Activated T-helper 9 cell treated with anti-CD3 and anti-CD28 coated beads, Interleukin-2, amount 50 U/mL, for 16 hours (primary cell): ENCODE measurements at regions not wholly inside any gene's neighbourhood (a gene's known extent, or its start where the extent isn't known, plus 50 kb on each side); places are given as distances from the start of the nearest gene placed in this dataset.
"Not testable (repeated sequence)": the region's sequence is repeated elsewhere in the genome, so short reads cannot be mapped to it uniquely, and the experiment has no call there.

Experiments used
- DNase-seq: peaks from one replicate; pipeline ENCODE4 v3.0.0-alpha.2; 2020; ENCODE audit warnings: low read depth

DNA sequence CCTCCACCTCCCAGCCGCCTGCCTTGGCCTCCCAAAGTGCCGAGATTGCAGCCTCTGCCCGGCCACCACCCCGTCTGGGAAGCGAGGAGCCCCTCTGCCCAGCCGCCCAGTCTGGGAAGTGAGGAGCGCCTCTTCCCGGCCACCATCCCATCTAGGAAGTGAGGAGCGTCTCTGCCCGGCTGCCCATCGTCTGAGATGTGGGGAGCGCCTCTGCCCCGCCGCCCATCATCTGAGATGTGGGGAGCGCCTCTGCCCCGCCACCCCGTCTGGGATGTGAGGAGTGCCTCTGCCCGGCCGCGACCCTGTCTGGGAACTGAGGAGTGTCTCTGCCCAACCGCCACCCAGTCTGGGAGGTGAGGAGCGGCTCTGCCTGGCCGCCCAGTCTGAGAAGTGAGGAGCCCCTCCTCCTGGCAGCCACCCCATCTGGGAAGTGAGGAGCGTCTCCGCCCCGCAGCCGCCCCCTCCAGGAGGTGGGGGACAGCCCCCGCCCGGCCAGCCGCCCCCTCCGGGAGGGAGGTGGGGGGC is 296.3 kb downstream of the HNRNPD start:
- DNase-seq = not testable (repeated sequence)

DNA sequence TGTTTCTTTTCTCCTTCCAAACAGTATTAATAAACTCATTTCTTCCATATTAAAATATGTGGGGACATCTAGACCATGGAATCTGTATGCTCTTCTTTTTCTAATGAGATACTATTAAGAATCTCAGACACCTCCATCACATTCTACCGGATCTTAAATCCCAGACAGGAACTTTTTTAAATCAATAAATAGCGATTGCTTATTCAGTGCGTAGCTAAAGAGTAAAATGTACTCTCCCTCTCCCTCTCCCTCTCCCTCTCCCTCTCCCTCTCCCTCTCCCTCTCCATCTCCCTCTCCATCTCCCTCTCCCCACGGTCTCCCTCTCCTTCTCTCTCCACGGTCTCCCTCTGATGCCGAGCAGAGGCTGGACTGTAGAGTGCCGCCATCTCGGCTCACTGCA is 297.0 kb downstream of the HNRNPD start:
- DNase-seq = no peak

DNA sequence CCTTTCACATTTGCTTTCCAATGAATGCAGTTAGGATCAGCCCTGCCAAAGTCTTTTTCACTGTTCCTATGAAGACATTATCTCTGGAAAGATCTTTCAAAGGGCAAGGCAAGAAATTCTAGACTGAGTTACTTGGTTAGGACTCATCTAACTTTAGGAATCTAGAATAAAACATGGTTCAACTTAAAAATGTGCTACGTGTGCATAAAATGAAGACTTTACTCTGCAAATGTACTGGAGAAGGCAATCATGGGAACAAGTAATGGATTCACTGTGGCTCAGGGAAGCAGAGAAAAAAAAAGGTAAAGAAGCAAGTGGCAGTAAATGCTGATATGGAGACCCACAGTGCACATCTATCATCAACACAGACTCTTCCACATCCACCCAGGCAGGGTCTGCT is 297.4 kb downstream of the HNRNPD start:
- no peak for DNase-seq

DNA sequence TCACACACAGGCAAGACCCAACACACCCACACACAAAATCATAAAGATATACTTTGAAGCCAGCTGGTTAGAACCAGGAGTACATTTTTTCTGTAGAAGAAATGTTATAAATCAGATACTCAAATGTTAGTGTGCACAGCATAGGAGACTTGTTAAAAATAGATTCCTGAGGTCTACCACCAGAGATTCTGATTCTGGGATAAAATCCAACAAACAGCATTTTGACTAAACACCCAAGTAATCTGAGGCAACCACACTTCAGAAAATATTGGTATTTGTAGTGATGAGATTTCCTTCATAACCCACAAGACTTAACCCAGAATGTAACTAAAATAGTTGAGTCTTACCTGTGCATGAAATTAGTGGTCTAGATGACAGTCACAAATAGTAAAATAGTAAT is 301.8 kb downstream of the HNRNPD start:
- DNase-seq = no peak

DNA sequence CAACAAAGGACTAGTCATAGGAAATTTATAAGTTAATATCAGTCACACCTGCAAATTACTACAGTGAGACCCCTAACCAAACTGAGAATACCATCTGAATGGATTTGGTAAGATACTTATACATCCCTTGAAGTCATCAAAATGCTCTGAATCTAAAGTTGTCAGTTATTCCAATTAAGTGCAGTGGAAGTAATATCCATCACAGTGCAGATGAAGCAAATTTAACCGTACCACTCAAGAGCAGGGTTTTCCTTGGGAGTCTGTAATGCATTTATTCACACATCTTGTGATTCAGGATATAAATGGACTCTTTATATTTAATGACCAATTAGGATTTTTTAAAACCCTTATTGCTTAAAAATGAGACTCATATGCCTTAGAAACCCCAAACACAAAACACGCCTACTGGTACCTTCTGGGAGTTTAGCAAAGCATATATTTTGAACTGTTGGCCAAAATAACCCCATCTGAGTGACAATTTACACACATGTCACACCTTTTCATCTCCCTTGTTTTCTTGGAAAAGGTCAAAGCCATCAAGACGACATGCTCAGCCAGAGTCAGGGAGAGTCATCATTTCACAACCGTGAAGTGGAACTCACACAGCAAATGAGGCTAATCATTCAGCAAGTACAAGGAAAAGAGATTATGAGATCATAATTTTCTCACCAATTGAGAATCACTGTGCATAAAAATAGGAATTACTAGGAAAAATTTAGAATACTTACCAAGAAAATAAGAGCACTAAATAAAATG is 303.7 kb downstream of the HNRNPD start:
- DNase-seq = no peak

DNA sequence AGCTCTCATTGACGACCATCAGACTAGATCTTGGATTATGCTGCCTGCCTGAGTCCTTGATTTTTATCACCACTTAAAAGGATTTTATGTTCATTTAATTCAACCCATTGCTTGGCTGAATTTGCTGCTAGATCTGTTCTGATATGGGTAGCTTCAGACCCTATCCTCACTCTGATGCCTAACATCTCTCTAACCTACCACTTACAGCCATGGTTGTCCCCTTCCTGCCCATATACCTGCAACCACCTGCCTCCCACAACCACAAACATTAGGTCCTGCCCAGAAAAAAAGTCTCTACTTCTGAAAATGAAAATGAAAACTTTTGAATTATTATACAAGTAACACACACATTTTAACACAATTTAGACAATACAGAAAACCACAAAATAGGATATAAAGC is 310.8 kb downstream of the HNRNPD start:
- DNase-seq = no peak

DNA sequence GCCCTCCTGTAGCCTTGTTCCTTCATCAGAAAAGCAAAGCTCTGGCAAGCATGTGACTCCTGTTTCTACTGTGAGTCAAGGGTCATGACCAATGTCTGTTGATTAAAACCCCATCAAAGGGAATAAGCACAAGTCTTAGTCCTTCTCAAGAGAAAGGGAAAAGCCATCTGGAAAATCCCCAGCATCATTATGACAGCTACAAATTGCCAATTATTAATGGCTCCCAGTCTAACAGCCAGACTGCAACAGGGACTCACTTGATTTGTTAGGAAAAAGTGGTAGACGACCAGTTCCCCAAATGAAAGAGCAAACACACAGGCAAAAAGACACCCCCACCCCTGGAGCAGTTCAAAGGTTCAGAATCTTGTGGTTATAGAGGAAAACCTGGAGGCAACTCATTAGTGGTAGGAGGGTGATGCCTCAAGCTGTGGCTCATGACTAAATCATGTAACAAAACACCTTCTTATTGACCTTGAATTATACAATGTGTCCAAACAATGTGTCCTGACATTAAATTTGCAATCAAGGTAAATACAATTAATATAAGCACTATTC is 315.7 kb downstream of the HNRNPD start:
- no peak for DNase-seq

DNA sequence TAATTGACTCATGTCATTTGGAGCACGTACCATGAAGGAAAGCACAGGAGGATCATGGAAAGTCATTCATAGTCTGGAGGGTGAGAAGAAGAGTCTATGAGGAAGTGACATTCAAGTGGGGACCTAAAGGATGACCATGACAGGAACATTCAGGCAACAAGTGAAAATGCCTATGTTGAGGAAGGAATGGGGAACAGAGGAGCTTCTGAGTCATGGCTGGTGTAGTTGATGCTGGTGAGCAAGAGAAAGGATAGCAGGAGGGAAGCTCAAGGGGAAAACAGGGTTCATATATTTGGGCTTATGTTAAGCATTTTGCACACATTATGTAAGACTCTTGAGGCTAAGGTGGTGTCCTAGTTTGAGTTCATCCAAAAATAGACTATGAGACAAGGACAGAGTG is 318.6 kb downstream of the HNRNPD start:
- DNase-seq = no peak

DNA sequence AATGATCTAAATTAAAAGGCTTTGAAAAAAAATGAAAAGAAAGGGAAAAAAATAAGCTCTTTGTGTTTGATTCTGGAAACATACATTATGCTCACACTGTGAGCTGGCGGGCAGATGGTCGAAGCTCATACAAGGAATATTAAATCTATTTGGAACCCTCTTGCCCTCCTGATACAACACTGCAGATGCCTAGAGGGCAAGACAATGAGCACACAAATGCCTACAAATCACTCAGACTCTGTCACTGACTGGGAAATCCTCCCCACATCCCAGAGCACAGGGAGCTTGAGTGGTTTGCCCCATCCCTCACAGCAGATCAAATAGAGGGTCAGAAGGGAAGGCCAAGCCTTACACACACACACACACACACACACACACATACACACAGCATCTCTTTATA is 320.4 kb downstream of the HNRNPD start:
- DNase-seq = no peak

DNA sequence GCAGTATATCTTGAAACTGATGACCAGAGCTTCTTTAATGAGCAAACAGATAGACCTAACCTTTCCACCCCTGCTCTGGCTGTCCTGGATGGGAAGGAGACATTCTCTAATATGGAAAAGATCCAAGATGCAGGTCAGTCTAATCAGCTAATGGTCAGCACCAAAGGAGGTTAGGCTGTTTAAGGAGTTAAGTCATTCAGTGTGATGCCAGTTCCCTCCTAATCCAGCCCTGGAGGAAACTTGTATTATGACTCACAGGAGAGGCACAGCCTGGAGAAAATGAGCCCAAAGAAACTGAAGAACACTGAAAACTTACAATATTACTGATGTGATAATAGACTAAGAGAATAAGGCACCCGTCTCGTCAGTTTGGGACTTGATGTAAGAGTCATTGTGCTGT is 323.0 kb downstream of the HNRNPD start:
- no peak for DNase-seq

DNA sequence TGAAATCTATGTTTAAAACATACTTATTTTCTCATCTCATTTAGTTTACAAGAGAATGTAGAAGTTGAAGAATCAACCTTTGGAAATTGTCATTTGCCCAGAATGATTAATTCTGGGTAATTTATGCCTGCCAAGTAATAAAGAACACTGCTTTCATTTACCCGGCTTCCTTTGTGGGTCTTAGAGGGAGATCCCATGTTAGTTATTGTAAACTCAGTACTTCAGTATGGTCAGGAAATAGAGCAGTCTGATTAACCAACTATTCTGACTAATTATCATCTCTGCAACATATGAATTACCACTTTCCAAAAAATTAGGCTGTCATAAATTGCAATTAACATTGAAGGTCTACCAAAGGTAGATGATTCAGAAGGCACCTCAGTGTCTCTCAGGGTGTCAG is 324.5 kb downstream of the HNRNPD start:
- DNase-seq = no peak

DNA sequence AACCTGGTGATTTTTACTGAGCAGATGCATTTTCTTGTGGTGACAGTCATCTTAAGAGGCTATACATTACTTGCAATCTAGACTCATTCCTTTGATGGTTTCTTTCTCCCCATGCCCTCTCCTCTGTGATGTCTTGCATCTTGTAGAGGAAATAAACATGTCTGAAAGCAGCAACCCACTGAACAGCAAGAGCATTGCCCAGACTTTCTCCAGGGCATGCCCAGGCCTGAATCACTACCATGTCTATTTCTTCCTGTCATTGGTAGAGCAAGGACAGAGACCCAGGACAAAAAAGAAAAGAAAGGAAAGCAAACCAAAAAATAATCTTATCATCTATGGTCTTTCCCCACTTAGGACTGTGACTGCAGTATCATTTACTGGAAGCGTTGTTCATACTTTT is 326.1 kb downstream of the HNRNPD start:
- DNase-seq = no peak

DNA sequence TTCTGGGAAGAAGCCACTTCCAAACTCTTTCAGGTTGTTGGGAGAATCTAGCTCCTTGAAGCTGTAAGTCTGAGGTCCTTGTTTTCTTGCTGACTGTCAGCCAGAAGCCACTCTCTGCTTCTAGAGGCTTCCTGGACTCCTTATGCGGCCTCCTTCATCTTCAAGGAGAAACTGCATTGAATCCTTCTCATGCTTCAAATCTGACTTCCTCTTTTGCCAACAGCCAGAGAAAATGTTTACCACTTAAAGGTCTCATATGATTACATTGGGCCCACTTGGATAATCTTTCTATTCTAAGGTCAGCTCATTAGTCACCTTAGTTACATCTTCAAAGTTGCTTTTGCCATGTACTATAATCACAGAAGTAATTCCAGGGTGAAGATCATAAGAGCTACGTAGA is 327.0 kb downstream of the HNRNPD start:
- DNase-seq = no peak

DNA sequence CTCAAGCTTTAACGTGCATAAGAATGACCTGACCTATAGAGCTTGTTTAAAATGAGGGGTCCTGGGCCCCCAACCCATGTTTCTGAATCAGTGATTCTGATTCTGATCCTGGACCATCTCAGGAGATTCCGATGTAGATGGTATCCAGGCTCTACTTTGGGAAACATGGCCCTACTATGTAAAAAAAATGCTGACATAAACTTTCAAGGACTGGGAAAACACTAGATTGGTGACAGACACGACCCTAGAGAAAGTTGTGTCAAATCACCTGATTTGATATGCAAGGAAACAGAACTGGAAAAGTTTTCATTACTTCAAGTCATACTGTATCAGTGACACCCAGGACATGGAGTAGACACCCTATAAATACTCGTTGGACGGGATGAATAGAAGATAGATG is 328.5 kb downstream of the HNRNPD start:
- no peak for DNase-seq

DNA sequence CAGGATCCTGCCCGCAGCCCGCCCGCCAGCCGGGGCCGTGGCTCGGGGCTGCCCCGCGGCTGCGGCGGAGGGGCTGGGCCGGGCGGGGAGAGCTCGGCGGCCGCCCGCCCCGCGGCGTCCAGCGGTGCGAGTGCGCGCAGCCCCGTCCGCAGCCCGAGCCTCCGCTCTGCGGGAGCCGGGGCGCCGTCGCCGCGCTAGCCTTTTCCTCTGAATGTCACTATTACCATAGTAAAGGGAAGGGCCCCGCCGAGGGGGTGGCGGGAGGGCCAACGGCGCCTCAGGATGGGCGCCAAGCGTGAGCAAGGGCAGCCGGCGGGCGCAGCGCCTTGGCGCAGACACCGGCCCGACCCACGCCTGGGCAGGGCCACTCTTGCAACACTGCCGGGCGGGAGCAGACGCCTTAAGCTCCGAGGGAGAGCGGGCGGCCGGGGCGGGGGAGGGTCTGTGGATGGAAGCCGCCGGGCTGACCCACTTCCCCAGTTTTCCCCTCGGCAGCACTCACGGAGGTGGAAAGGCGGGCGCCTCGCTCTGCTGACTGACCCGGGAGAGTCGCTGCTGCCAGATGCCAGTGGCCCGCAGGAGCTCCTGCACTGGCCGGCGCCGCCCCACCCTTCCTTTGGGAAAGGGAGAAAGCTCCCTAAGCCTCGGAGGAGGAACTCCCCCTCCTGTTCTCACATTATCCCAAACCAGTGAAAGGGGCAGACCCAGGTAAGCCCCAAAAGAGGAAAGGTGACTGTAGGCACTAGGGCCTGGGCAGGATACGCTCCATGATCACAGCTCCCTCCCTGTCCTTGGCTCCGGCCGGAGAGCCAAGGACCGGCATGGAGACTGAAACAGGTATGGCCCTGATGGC is 329.4 kb downstream of the HNRNPD start:
- DNase-seq = no peak

DNA sequence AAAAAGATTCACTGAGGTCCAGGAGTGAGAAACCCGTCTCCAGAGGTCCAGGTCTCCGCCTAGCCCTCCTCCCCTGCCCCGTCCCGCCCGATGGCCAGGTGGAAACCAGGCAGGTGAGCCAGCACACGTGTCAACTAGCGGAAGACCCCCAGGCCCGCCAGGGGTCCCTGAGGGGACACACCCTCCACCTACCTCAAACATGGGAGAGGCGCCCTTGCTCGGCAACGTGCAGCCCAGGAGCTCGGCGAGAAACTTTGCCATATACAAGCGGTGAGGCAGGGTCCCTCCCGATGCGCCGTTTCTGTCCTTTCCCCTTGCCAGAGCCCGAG is 330.0 kb downstream of the HNRNPD start:
- no peak for DNase-seq

DNA sequence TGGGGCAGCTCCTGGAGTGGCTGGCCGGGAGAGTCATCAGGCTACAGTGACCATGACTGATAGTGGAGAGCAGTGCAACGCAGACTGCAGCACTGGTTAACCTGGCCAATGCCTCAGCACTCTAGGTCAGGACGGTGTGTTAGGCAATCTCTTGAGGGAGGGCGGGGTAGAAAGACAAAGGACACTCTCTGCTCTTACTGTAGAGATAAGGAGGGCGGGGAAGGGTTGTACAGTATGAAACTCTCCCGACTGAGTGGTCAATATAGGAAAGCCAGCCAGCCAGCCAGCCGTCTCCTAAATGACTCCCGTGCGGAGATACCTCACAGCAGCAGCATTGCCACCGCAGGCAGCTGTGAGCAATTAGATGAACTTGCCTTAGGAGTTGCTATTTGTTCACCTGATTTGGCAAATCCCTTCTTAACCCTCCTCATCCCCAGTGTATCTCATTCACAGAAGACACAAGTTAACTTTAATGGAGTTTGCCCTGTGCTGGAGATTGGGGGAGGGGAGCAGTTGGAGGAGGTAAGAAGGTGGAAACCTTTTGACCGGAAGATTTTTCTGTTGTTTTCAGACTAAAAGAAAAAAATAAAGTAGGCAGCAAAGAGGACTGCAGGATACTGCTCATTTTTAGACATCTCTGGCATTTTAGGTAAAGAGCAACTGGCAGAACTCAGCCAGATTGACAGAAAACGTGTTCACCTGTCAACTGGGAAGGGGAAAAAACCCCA is 330.5 kb downstream of the HNRNPD start:
- DNase-seq = no peak

DNA sequence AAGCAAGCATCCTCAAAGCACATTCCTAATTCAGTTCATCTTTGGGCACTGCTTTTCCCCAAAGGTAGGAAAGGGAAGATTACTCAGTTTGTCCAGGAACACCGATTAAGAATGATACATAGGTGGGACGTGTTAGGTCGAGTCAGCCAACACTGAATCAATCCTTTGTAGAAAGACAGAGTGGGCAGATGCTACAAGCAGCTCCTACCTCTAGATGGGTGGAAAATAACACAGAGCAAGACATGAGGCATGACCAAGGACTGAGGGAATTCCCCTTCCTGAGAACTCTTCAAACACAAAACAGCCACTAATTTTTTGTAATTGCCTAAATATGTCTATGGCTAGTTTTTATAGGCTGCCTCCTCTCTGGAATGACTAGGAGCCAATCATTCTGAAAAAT is 331.7 kb downstream of the HNRNPD start:
- no peak for DNase-seq

DNA sequence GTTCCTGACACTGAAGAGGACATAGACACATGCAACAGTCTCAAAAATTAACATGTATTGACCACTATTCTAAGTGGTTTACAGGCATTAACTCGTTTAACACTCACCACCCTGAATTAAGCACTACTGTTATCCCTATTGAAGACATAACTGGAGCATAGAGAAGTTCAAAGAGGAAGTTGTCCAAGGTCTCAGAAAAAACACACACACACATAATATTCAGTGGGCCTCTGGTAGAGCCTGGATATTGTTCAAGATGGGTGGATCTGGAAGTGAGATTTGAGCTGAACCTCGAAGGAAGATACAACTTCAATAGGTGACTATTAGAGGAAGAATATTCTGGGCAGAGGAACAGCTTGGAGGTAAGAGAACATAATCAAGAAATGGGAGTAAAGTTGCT is 334.9 kb downstream of the HNRNPD start:
- no peak for DNase-seq

DNA sequence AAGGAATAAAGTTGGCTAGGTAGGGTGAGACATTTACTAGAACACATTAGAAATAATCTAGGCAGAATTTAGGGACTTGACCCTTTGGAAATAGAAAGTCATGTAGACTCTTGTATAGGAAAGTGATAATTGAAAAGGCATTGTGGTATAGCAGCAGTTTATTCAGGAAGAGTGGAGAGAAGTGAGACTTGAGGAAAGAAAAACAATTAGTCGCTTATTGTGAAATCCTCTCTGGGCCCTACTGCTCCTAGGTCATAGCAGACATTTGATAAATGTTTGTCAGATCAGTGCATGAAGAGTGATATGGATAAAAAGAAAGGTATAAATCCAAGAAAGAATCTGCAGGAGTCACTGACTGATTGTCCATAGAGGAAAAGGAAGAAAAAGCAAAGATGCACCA is 337.6 kb downstream of the HNRNPD start:
- DNase-seq = no peak

DNA sequence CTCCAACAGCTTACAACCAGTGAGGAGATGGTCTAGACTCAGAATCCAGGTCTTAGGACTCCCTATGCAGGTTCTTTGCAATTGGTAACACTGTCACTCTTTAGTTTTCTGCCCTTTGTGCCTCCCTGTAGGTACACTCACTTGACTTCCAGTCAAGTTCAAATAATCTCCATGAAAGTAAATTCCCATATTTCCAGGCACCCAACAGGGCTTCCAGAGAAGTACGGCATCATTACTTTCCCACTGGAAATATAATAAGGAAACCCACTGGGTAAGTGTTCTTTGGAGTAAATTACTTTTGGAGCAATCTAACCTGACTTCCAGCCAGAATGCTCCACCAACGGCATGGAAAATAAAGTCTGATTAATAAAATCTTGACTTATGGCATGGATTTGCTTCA is 338.9 kb downstream of the HNRNPD start:
- no peak for DNase-seq

DNA sequence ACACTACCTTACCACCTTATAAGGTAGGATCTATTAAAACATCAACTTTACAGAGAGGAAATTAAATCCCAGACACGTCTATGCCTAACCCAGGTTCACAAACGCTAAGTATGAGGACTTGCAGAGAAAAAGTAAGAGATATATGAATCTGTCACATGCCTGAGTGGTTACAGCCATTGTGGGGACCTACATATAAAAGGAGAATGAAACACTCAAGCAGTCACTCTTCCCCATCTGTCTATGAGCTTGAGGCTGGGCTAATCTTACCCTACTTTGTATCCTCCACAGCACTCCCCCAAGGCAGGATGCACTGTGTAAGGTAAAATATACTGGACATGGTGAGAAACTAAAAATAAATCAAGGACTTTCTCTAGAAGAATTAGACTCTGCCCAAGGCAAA is 339.9 kb downstream of the HNRNPD start:
- DNase-seq = no peak
